T-helper 2 cell (primary cell): ENCODE measurements at regions not wholly inside any gene's neighbourhood (a gene's known extent, or its start where the extent isn't known, plus 50 kb on each side); places are given as distances from the start of the nearest gene placed in this dataset.
A peak's percentile ranks its signal among the peaks of the same experiment; 100 is the strongest.
"Not testable (repeated sequence)": the region's sequence is repeated elsewhere in the genome, so short reads cannot be mapped to it uniquely, and the experiment has no call there.

Experiments
- DNase-seq, 5 experiments: peaks; one replicate each; pipeline versions ENCODE4 v3.0.0 to v3.0.0-alpha.2; 2012 to 2022

DNA sequence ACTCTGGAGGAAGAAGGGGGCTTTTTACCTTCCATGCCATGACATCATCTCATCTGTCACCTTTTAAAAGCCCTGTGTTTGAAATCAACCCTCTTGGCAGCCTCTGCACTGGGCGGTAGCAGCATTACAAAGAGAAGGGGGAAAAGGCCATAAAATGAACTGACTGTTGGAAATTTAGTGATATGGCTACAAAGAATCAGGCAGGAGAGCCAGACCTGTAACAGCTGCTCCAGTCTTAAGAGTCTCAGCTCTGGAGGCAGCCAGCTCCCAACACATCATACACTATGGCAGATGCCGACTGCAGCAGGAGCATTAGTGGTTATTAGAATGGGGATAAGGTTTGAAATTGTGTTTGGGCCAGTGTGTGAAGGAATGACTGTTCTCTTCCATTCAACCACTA is 257.5 kb downstream of the DMAC1 start:
- DNase-seq: no peak

DNA sequence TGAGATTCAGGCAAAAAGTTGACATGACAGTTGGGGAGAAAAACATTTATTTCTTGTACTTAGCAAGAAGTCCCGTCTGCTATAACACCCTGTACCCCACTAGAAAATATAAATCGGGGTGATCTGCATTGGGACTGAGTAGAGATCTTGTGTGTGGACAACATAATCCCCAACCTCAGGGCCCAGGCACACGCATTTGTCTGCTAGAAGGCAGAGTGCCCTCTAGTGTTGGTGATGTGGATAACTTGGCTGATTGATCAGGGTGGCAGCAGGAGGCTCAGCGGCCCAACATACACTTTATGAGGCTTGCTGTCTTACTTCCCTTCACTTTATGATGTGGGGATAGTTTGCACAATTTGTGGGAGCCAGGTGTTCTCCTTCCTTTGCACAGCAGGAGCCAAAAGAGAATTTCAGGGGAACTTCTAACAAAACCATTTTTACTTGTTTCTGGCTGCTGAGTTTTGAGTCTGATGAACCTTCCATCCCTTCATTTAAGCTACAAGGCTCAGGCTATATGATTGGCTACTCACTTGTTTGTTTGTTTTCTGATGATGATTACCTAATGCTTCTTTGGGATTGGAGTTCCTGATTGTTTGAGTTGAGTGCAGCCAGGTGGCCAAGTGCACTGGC is 263.2 kb downstream of the DMAC1 start:
- peak in 1 of 5 experiments; percentile 66 for DNase-seq

DNA sequence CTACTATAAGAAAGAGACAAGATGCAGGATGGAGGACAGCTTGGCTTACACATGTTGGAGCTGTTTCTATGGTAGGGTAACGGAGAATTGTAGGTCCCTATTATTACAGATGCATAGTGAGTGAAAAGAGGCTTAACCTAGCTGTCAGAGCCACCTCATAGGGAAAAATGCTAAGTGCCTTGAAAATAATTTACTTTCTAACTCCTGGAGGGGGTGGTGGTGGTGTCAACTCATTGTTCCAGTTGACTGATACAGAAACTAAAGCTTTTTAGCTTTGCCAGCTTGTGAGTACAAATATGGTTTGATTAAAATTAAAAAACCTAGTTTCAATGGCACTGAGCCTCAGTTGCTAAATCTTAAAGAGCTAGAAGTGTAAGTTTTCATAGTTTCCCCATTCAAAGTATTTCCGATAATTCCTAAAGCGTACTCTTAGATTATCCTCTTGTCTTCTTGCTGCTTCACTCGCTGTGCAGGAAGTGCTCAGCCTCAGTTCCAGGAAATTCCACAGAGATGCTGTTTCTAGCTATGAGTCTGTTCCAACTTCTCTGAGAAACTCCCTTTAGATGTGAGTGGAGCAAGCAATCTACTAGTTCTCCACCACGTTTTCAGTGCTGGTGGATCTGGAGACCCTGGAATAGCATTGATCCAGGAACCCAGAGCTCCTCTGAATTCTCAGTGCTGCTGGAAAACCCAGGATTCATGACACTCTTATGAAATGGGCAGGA is 265.2 kb downstream of the DMAC1 start:
- peak in 1 of 5 experiments; percentile 50 for DNase-seq

DNA sequence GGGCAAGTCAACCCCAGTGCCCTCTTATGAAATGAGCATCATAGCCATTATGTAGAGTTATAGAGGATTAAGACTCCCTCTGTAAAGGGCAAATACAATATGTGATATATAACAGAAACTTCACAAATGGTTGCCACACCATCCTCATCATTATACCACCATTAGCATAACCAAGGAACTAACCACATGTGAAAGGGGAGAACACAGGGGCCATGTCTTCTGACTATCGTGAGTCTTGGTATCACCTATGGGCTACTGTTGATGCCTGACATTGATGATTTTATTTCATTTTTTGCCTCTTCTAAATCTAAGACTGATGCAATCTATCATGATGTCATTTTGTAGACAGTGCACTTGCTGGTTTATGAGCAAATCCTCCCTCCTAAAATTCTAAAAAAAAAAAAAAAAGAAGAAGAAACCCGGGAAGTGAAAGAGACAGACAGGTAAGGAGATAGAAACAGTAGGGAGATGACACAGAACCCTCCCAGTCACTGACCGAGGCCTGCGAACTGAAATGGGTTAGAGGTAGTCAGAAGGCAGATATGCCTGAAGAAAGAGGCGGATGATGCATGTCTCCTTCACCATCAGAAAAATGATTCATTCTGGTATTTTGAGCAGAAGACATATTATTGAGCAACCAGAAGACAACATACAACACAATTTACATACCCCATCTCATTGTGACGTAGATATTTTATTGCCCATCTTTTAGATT is 266.0 kb downstream of the DMAC1 start:
- DNase-seq: peak in 1 of 5 experiments; percentile 41

DNA sequence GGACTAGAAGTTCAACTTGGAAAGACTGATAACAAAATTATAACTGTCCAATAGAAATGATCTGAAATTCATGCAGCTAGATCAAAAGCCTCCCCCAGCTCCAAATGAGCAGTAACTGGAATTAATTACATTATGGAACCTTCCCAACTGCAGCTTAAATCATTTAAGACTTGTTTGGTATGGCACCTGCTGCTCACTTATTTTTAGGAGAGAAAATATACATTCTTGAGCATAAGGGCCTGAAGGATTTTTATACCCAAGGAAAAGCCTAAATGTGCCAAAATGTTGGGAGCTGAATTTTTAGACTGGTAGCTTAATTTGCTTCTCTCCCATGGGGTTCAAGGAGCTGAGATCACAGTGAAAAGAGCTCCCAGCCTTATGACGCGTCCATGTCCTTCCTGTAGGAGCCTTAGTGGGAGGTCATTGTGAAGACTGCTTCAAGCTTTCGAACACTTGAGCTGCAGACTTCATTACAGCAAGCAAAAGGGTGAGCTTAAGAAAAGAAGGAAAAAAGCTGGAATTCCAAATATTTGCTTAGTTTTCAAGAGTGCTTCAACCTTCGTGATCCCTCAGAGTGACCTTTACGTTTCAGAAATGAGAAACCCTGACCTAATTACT is 276.0 kb downstream of the DMAC1 start:
- no peak for DNase-seq

DNA sequence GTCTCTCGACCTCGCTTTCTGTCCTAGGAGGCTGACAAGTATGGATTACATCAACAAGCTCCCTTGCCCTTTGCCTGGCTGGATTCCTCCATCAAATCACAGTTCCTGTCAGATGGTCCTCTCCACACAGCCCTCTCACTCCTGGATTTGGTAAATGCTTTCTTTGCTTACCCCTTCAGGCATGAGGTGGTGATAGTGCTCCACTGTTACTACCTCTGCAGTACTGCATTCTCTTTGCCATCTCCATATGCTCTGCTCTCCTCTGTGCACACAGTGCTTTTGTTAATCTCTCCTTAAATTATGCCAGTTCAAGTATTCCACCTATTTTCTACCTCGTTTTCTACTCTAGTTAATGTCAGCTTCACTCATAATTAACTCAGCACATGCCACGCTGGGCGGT is 279.2 kb downstream of the DMAC1 start:
- no peak for DNase-seq

DNA sequence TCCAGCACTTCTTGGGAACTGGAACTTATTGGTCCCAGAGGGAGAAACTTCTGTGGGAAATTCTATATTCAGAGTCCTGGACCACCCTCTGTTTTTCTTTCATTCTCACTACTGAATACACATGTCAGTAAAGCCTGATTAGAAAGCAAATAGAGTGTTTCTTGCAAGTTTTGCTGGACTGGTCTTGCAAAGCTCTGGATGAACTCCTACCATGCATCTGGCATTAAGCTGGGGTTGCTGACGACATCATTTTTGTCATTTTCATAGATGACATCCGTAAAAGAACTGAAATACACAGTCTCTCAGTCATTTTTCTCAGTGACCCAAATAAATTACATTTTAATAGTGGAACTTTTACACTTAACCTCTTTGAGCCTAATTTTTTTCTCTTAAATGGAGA is 283.2 kb downstream of the DMAC1 start:
- no peak for DNase-seq

DNA sequence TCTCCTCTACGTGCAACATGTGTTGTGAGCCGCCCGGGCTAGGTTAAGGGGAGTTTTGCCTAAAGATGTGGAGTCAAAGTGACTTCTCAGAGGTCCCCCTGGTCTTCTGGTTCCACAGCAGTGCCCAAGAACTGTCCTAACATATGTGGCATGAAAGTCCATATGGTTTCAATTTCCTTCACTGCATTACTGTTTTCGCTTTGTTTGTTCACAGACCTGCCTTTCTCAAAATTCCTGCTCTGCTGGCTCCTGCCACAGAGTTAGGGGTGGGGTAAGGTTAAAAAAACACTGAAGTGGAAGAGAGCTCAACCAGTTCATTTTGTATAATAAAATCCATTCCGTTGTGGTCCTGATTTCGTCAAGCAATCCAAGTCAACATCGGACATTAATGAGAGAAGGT is 289.4 kb downstream of the DMAC1 start:
- no peak for DNase-seq

DNA sequence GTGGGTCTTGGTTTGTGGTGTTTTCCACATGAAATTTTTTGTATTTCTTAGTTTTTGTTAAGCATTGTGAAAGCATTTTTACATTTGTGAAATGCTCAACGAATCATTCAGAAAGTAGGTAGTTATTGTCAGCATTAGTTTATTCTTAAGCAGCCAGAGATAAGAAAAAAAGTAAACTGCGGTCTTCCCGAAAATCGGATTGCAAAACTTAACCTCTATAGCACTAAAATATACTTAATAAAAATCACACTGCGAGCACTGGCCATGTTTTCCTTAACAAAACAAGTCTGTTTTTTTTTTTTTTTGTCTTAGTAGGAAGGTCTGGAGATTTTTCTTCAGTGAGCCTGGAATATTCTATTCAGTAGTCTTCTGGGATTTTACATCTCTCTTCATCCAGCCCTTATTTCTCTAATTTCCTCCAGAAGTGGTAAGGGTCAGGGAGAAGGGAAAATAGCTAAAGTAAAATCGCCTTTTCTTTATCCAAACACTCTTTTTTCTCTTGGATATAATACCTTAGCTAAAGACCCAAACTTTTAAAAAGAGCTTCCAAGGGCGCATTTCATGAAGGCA is 289.9 kb downstream of the DMAC1 start:
- DNase-seq: no peak

DNA sequence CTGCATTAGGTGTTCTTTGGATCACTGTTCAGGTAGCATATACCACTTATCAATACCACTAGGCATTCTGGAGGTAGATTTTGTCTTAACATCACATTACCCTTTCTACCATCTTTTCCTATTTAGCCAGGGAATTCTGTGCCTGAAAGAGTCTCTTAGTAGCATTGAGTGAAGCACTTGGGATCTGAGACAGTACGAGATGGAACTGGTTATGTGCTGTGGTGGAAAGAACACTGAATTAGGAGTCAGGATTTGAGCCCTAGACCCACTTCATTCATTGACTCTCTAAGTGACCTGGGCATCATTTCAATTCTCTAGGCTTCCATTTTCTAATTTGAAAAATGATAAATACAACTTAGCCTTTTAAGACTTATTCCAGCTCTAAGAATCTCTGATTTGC is 291.1 kb downstream of the DMAC1 start:
- no peak for DNase-seq

DNA sequence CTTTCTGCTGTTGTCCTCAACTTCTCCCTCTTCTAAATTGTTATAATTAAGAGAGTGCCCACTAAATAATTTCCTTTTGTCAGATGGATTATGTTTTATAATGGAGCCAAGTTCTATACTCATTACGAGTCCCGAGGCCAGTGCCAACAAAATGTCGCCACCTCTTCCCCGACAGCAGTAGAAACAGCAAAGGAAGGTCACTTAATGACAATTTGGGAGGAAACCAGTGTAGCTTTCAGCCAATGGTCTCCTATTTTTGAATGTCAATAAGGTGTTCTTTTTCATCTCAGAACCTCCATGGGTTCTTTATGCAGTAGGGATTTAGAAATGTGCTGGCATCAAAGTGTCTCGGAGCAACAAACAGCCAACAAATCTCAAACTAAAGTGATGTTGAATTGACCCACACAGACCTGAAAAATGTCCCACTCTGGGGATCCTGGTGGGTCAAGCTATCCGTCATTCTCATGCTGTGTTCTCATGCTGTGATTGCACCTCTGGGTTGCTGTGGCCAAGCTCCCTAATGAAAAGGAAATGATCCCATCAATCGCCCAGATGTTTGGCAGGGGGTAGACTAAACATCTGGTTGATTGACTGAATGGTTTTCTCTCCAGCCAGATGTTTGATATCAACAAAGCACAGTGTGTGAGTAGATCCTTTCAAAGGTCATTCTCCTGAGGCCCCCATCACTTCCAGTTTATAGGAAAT is 291.9 kb downstream of the DMAC1 start:
- no peak for DNase-seq

DNA sequence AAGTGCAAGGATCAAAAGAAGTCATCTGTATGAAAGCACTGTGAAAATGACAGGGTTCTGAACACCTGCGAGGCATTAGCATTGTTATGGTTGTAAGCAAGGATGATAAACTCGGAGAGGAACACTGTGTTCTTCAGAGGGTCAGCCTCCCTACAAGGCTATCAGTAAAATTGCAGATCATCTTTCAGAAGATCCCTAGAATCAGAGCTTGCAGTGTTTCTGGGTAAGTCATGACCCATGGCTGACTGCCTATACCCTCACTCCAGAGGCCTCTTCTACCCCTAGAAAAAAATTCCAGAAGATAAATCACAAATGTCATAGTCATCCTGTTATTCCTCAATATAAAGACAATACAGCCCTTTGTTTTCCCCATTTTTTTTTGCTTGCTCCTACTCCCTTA is 292.6 kb downstream of the DMAC1 start:
- no peak for DNase-seq

DNA sequence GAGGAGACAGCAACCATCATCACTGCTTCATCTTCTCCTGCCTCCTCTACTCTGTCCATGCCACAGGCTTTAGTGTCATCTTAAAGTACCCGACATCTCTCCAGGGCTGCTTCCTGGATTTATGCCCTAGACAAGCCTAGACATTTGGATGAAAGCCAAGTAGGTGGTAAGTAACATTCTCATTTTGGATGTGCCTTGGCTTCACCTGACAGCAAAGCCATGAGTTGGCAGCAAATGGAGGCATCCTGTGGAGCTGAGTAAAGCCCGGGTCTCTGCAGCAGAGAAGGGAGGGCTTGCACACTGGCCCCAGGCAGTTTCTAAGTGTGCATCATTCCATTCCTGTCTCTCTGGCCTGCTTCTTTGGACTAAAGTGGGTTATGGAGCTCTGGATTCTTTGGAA is 299.1 kb downstream of the DMAC1 start:
- DNase-seq: no peak

DNA sequence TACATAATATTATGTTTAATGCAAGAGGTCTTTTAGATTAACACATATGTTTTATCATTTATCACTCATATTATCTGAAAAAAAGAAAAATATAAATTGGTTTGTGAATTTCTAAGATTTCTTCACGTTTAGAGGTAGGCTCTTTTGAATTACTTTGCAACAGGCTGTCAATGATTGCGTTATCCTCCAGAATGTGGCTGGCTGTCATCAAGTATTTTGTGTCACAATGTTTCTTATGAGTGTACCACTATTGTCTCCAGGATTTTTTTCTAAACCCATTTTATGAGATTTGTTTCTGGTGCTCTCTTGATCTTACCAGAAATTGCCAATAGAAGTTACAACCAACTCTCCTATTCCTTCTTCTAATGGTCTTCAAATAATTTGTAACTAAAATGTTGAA is 307.9 kb downstream of the DMAC1 start:
- DNase-seq: no peak

DNA sequence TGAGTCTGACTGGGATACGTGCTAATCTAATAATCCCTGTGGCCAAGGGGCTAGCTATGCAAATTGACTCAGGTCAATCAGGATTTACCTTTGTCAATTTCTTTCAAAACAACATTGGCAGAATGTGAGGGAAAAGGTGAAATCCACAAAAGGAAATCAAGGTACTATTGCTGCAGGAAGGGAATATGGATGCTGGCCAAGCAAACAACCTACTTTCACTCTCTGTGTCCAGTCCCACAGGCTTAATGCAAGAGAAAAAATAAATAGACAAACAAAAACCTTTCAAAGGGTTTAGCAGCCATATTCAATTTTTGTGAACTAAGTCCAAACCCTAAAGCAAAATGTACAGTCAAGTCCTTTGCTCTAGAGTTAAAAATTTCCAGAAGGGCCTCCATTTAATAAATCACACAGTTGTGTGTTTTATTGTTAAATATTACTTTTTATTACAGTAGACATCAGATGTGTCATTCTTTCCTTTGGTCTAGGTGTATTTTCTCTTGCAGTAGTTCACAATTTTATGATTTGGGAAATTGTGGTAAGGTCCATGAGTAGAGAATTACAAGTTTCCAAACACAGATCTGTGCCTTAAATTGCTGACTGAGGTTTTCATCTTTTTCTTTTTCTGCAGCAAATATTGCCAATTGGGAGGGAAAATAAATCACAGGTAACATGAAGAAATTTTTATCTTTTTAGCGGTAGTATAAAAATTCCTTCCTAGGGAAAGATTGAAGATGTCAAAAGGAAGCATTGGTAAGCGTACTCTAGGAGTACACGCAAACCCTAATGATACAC is 309.1 kb downstream of the DMAC1 start:
- DNase-seq: no peak

DNA sequence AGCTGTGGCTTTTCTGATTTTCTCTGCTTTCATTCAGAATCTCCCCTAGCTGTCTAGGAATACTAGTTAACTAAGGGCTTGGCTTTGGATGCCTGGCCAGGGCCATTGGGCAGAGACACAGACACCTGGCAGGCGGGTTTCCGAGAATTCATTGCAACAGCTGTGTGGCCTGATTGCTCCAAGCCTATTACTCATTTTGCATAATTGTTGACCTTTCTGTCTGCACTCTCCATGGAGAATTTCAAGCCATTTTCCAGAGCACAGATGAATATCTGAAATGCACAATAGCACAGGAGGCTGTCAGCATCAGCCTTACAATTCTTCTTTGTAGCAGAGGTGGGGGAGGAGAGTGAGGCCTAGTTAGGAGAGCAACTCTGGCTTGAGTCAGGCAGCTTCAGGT is 310.5 kb downstream of the DMAC1 start:
- DNase-seq: no peak

DNA sequence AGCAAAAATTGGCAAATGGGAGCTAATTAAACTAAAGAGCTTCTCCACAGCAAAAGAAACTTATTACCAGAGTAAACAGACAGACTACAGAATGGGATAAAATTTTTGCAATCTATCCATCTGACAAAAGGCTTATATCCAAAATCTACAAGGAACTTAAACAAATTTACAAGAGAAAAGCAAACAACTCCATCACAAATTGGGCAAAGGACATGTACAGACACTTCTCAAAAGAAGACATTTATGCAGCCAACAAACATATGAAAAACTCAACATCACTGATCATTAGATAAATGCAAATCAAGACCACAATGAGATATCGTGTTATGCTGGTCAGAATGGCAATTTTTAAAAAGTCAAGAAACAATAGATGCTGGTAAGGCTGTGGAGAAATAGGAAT is 315.6 kb downstream of the DMAC1 start:
- not testable (repeated sequence) for DNase-seq

DNA sequence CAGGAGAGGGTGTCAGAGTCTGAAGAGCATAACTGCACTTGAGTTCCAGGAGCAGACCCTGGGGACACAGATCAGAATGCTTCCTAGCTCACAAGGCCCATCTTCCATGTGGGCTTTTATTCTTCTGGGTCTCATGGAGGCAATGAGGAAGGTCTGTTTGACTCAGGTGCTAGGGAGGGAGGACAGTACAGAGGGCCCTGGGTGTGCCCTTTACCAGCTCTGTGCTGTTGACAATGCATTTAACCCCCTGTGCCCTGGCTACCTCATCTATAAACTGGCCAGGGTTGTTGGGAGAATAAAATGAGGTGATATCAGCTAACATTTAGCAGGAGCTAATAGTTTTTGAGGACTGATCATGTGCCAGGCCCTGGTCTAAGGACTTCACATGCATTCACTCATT is 318.0 kb downstream of the DMAC1 start:
- no peak for DNase-seq

DNA sequence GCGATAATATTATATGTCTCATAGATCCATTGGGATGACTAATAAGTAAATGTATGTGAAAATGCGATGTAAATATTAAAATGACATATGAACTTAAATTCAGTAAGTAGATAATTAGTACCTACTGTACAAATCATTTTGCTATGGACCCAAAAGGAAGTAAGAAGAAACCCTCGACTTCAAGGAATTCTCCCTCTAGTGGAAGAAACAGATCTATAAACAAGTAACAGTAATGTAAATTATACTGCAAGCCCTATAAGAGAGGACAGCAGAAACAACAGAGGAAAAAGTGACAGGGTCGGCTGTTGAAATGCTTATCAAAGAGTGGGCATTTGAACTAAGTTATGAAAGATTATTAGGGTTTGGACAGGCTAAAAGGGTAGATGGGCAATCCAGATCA is 320.3 kb downstream of the DMAC1 start:
- DNase-seq: no peak

DNA sequence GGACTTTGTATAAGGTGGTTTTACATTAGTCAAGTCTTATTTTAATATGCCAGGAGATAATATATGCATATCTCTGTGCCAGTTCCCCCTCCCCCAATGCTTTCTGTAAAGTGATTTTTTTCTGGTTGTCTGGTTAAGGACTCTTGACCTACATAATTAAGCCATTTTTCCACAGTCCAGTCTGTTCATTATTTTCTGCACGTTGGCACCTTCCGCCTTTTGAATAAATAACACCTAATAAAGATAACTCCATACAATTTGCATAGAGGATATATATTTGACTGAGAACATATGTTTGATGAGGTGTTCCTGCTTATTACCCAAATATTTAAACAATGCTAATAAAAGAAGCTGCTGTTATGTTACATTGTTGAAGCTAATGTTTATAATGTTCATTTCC is 320.9 kb downstream of the DMAC1 start:
- no peak for DNase-seq

DNA sequence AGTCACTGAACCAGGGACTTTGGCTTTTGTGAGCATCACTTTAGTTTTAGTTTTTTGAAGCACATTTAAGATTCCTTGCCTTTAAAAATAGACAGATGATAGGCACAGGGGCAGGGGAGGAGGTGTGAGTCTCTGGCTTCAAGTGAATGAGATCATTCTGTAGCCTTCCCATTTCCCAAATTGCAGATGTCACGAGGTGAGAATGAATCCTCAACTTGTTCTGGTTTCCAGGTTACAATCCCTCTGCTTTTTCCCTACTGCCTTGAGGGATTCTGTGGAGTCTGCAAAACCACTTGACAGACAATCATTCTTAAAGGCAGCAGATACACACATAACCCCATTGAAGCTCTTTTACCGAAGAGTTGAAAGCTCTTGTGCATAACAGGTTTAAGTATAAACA is 332.4 kb downstream of the DMAC1 start:
- DNase-seq: no peak

DNA sequence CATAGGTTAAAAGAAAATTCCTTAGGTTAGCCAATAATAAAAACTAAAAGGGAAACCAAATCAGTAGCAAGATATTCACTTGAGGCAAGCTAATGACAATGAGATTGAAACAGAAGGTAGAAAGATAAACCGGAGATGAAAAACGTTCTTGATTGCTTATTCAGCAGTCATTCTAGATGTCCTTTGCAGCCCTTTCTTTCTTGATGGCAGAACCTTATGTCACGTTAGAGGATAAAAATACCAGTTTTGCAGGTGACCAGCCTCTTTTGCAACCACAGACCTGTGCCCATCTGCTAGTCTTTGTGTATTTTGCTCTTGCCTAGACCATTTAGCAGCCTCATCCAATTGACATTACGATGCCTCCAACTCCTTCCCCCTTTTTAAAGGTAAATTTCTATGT is 337.8 kb downstream of the DMAC1 start:
- DNase-seq: no peak
